Activated CD4-positive, CD25-positive, alpha-beta regulatory T cell treated with anti-CD3 and anti-CD28 coated beads, Interleukin-2, amount 50 U/mL, for 72 hours (primary cell): ENCODE measurements at regions not wholly inside any gene's neighbourhood (a gene's known extent, or its start where the extent isn't known, plus 50 kb on each side); places are given as distances from the start of the nearest gene placed in this dataset.

Experiments used
- DNase-seq: peaks from one replicate; pipeline ENCODE4 v3.0.0; 2021

DNA sequence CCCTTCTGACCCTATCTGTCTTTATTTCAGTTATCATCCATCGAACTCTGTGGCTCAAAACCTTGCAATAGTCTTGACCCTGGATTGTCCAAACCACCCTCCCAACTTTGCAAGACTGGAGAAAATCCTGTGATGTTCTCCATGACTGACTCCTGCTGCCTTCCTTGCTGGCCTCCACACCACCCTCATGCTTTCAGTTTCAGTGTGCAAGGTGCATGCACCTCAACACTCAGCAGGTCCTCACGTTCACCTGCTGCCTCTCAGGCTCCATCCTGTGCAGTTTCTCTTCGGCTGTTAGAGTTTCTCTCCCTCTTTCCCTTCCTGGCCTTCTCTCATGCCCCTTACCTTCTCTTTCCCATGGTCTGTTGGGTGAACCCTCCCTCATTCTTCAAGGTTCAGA is 59.4 kb upstream of the ASIC2 start:
- no peak for DNase-seq

- DNase-seq, result no peak
Measured at GRCh38 chr17:33356266-33356665, 63.2 kb upstream of the ASIC2 start.

DNA sequence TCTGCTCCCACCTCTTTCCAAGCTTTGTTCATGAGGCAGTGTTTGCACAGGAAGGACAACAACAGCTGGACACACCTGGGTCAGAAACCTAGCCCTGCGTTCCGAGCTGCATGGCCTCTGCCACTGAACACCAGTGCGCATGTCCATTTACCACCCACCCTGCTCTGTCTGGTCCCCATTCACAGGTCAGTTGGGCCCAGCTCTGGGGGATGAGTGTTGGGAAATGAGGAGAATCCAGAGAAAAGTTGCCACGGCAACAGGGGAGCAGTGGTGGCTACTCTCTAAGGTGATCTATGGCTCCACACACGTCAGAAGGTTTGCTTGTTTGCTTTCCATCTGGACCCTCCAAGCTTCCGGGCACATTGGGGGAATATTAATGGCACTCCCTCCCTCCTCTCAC is 70.4 kb upstream of the ASIC2 start:
- no peak for DNase-seq

- no peak for DNase-seq
Measured at GRCh38 chr17:33366960-33367359, 73.9 kb upstream of the ASIC2 start.

DNA sequence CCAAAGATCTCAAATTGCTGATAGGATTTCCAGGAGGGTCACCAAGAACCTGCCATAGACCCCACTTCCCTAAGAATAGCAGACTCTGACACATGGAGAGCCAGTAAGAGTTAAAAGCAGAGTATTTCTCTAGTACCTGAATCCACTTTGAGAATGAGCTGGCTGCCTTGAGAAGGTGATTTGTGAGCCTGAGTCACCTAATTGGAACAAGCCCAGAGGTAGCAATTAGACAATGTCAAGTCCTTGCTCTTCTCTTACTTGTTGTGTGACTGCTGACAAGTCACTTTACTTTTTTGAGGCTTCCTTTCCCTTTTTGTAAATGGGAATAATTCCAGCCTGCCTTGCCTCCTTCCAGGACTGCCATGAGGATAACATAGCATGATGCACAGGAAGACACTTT is 76.1 kb upstream of the ASIC2 start:
- no peak for DNase-seq

DNA sequence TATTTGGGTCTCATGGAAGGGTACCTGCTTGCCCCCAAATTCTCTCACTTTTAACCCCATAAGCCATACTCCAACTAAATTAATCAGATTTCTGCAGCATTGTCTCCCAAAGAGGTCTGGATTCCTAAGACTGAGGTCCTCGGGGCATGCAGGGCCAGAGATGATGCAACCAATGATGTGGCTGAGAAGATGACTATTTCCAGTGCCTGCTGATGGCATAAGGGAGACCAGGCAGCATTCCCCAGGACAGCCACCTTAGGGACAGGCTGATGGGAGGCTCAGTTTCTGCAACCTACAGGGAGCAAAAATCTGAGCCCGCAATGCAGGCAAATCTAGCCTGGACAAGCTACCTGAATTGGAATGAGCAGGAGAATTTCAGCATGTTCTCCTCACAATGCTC is 76.8 kb upstream of the ASIC2 start:
- no peak for DNase-seq

DNA sequence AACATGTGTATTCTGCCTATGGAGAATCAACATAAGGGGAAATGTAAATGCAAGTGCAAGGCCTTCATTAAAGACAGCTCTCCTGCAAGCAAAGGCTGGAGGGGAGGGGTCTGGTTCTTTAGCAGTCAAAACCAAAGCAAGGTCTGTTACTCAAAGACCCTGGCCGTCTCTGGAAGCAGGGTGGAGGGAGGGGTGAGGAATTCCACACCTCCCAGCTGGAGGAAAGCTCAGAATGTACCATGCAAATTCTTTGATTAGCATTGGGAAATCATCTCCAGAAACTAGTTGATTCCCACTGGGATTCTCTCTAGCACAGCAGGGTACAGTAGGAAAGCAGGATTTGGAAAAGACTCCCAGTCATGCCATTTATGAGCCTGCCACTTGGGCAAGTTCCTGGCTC is 77.3 kb upstream of the ASIC2 start:
- no peak for DNase-seq

- no peak for DNase-seq
Measured at GRCh38 chr17:33371377-33371776, 78.3 kb upstream of the ASIC2 start.

GRCh38 chr17:33373273-33373672 is 80.2 kb upstream of the ASIC2 start:
- no peak for DNase-seq

- DNase-seq, result no peak
Measured at GRCh38 chr17:33375103-33375502, 82.0 kb upstream of the ASIC2 start.

DNA sequence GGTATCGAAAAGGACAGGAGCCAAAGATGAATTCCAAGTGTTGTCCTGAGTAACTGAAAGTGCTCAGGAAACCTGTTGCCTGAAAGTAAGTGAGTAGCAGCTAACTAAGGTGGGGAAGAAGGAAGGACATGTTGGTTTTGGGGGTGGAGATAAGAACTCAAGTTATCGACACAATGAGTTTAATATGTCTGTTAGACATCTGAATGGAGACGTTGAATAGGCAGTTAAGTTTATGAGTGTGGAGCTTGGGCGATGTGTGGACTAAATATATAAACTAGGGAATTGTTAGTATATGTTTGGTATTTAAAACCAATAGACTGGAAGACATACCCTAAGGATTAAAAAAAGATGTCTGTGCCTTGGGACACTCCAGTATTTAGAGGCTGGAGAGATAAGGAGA is 82.7 kb upstream of the ASIC2 start:
- DNase-seq, result no peak

DNA sequence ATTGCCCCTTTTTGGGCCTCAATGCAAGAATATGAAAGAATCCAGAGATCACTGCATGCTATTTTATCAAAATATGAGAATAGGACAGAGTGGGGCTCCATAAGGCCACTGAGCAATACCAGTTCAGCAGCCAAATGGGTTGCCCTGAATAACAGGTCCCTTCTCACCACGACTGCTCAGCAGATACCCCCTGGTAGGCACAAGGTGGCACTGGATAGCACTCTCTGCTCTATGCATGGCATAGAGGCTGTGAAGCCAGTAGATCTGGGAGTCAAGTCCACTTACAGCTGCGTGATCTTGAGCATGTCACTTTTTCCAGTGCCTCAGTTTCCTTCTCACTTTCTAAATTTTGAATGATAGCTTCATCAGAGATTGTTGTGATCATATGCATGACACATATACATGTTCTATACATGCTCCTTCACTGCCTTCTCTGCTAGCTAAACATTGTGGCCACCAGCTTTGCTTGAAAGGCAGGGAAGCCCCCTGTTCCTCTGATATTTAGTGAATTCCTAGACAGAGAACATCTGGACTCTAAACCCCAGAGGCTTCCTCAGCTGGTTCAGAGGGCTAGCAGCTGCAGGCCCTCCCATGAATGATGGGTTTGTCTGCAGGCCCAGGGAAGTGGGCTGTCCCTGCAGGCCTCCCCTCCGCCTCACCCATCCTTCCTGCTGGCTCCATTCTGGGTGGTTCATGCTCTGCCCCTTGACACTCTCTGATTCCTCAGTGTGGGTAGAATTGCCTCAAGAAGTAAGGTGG is 84.9 kb upstream of the ASIC2 start:
- DNase-seq, result no peak

- DNase-seq, result no peak
Measured at GRCh38 chr17:33381201-33381600, 88.1 kb upstream of the ASIC2 start.

DNA sequence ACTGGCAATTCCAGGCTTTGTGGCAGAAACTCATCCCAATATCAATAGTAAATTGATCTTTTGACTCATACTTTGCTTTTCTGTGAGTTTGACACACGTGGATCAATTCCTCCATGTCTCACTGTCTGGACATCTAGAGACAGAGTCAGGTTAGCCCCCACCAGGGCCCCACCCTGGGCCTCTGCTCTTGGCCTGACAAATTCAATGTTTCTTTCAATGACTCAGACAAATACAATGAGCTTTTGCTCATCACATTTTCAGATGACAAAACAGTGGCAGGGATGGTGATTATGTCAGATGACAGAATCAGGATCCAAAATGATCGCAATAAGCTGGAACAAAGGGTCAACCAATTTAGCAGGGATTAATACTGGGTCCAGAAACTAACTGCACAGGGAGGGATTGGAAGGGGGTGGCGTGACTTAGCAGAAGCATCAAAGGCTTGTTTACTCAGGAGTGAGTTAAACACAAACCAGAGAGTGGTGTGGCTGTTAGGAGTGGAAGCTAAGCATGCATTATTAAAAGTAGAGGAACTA is 90.5 kb upstream of the ASIC2 start:
- no peak for DNase-seq

- DNase-seq, result no peak
Measured at GRCh38 chr17:33385133-33385532, 92.0 kb upstream of the ASIC2 start.

- no peak for DNase-seq
Measured at GRCh38 chr17:33385713-33386112, 92.6 kb upstream of the ASIC2 start.

- DNase-seq, result no peak
Measured at GRCh38 chr17:33387406-33387805, 94.3 kb upstream of the ASIC2 start.

DNA sequence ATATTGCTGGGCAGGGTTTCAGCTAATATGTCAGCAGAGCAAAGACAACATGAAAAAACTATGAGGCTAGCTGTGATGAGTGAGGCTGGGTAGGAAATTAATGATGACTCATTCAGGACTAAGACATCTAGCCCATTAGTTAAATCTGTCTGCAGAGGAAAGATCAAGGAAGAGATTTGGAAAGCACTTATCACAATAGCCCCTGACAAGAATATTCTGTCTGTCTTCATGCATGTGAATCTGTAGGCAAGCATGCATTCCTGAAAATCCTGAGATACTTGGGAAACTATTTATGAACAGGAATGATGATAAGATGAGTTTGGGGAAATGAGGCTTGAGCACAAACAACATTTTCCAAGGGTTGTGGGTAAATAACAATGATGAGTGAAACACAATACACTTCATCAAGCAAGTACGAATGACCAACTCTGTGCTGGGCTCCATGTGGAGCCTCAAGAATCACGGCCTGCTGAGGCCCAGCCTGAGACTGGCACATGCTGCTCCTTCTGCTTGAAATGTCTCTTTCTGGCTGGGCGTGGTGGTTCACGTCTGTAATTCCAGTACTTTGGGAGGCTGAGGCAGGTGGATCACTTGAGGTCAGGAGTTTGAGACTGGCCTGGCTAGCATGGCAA is 96.5 kb upstream of the ASIC2 start:
- DNase-seq, result no peak

DNA sequence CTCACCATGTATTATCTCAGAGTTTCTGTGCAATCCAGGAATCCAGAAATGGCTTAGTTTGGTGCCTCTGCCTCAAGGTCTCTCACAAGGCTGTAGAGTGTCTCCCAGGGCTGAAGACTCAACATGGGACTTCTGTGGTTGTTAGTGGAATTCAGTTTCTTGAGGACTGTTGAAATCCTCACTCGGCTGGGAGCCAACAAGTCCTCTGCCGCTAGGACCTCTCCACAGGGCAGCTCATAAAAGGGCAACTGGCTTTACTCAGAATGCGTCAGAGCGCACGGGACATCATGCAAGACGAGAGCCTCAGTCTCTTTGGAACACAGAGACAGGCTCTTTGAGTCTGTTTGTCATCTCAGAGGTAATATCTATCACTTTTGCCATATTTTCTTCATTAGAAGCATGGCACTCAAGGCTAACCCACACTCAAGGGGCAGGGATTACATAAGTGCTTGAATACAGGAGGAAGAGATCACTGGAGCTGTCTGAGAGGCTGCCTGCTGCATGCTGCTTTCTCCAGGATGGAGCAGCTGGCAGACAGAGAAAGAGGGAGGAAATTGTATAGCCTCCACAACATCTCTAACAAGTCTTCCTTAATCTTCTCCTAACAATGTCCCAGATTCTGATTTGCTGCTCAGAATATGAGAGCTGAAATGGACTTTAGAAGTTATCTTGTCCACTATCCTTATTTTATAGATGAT is 97.5 kb upstream of the ASIC2 start:
- DNase-seq, result no peak

GRCh38 chr17:33396818-33397217 is 103.7 kb upstream of the ASIC2 start:
- no peak for DNase-seq

DNA sequence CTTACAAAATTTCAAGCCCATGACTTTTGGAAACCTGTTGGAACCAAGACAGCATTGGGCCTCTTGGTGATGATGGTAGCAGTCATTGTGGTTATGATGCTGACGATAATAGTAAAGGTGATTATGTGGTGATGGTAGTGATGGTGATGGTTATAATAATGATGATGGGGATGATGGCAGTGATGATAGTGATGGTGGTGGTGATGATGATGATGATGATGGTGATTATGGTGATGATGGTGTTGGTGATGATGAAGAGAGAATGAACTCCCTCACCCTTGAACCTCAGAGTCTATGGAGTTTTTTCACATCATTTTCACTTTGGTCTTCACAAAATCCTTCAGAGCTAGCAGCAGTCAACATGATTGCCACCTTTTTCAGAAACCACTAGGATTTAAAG is 105.3 kb upstream of the ASIC2 start:
- DNase-seq, result no peak

- no peak for DNase-seq
Measured at GRCh38 chr17:33401249-33401648, 108.2 kb upstream of the ASIC2 start.

GRCh38 chr17:33403194-33403593 is 110.1 kb upstream of the ASIC2 start:
- DNase-seq, result no peak
